GM12878 (cell line): ENCODE measurements at regions not wholly inside any gene's neighbourhood (a gene's known extent, or its start where the extent isn't known, plus 50 kb on each side); places are given as distances from the start of the nearest gene placed in this dataset.
"Not testable (repeated sequence)": the region's sequence is repeated elsewhere in the genome, so short reads cannot be mapped to it uniquely, and the experiment has no call there.

ENCODE experiments used
- ATAC-seq: fragments of 200-7000 bp; cut with Tn5 transposase; 3 replicates; pipeline ENCODE4 v1.9.1; 2020; ENCODE audit warnings: mild to moderate bottlenecking, moderate library complexity
- BruUV-seq: library from RNA; stranded (reverse); fragments of 400-500 nt; replicated peaks from 2 replicates; lab custom pipeline; 2021; lab: Mats Ljungman, UMichigan
- CTCF ChIA-PET: fragments of 300-600 bp; sonication (Branson Sonifier 250); formaldehyde crosslinking; extraction: SDS; loops from one replicate; lab custom pipeline; 2021; ENCODE audit warnings: inconsistent platforms; lab: Yijun Ruan, JAX
- POLR2A ChIA-PET: fragments of 350-600 bp; formaldehyde crosslinking; extraction: SDS; loops from one replicate; lab custom pipeline; 2021; ENCODE audit warnings: inconsistent platforms; lab: Charles Lee
- RAD21 ChIA-PET: fragments of 300-600 bp; sonication (Branson Sonifier 250); formaldehyde crosslinking; loops from one replicate; lab custom pipeline; 2023; ENCODE audit warnings: antibody characterized with exemption; ENCODE audit not compliant: unreplicated experiment; lab: Charles Lee
- SMC1A ChIA-PET: fragments of 300-600 bp; sonication (Branson Sonifier 250); formaldehyde crosslinking; loops from one replicate; lab custom pipeline; 2023; ENCODE audit not compliant: unreplicated experiment, uncharacterized antibody; lab: Charles Lee
- DNase-seq: peaks from one replicate; pipeline ENCODE4 v3.0.0-alpha.2; 2011; ENCODE audit warnings: low read depth, low spot score
- FAIRE-seq: peaks from 3 replicates; lab custom pipeline; 2011; peaks lifted over from hg19 to GRCh38; lab: Jason Lieb, UNC
- H2AFZ ChIP-seq: 2 replicates; pipeline ENCODE4 v1.6.0; 2011; ENCODE audit warnings: low read depth, low read length, control low read depth; ENCODE audit not compliant: control insufficient read depth
- H3K27ac ChIP-seq: 2 replicates; pipeline ENCODE4 v1.5.1; 2011; ENCODE audit warnings: control low read depth; ENCODE audit not compliant: control insufficient read depth, insufficient read depth
- H3K27me3 ChIP-seq, 2 experiments: replicated peaks in 1 of 2; 2 replicates each; pipeline versions ENCODE4 v1.6.0 to v1.6.1; 2011; ENCODE audit warnings: low read length in 1 of 2; ENCODE audit not compliant: control insufficient read depth in 2 of 2, insufficient read depth in 2 of 2
- H3K36me3 ChIP-seq, 2 experiments: 2 replicates each; pipeline ENCODE4 v1.5.1; 2011; ENCODE audit warnings: low read length in 1 of 2; ENCODE audit not compliant: control insufficient read depth in 2 of 2, insufficient read depth in 2 of 2
- H3K4me1 ChIP-seq: 2 replicates; pipeline ENCODE4 v1.6.1; 2011; ENCODE audit warnings: mild to moderate bottlenecking, low read length, moderate library complexity, mixed read lengths; ENCODE audit not compliant: control insufficient read depth, insufficient read depth
- H3K4me2 ChIP-seq: 2 replicates; pipeline ENCODE4 v1.6.0; 2011; ENCODE audit warnings: control low read depth; ENCODE audit not compliant: control insufficient read depth, insufficient read depth
- H3K4me3 ChIP-seq: fragments of 200-600 bp; sonication (generic); 2 replicates; pipeline ENCODE4 v1.5.1; 2016
- H3K79me2 ChIP-seq: 2 replicates; pipeline ENCODE4 v1.6.0; 2011; ENCODE audit warnings: low read length; ENCODE audit not compliant: control insufficient read depth, insufficient read depth
- H3K9ac ChIP-seq: 2 replicates; pipeline ENCODE4 v1.8.0; 2011; ENCODE audit warnings: low read length, control low read depth, mixed read lengths; ENCODE audit not compliant: control insufficient read depth, insufficient read depth
- H3K9me3 ChIP-seq: replicated peaks from 3 replicates; pipeline ENCODE4 v1.5.1; 2011; ENCODE audit warnings: mild to moderate bottlenecking, low read length; ENCODE audit not compliant: control insufficient read depth, insufficient read depth
- H4K20me1 ChIP-seq: 2 replicates; pipeline ENCODE4 v1.6.0; 2011; ENCODE audit not compliant: control insufficient read depth, insufficient read depth
- WGBS: methylation state at CpG from one replicate; pipeline ENCODE4 v1.1.6; 2016; ENCODE audit warnings: low lambda C conversion rate; ENCODE audit not compliant: insufficient replicate concordance, insufficient coverage; ENCODE audit errors: missing lambda C conversion rate; 5-methylcytosine and 5-hydroxymethylcytosine counted together
- in situ Hi-C: fragments of 300-500 bp; cut with MboI; formaldehyde crosslinking; loops from 9 replicates; pipeline ENCODE4 v1.14.3; 2018; ENCODE audit warnings: mixed read lengths
- intact Hi-C: fragments of 100-400 bp; cut with micrococcal nuclease; formaldehyde crosslinking; loops from one replicate; pipeline ENCODE4 v1.14.2; 2022; ENCODE audit not compliant: unreplicated experiment

- POLR2A ChIA-PET: not testable (repeated sequence)
Measured at GRCh38 chr16:88234421-88235271, 148.1 kb upstream of the ZNF469 start.

DNA sequence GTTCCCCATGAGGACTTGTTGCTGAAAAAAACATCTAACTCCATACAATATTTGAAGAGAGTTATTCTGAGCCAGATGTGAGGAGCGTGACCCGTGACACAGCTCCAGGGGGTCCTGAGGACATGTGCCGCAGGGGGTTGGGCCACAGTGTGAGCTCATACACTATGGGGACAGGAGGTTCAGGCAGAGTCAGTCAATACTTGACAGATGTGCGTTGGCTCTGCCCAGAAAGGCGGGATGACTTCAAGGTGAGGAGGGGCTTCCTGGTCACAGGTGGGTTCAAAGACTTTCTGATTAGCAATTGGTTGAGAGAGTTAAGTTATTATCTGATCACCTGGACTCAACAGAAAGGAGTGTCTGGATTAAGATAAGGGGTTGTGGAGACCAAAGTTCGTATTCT is 147.1 kb upstream of the ZNF469 start:
- CTCF ChIA-PET, H3K36me3 ChIP-seq, H3K27me3 ChIP-seq, BruUV-seq, H4K20me1 ChIP-seq, SMC1A ChIA-PET, RAD21 ChIA-PET, DNase-seq, FAIRE-seq, H3K4me3 ChIP-seq, H2AFZ ChIP-seq, POLR2A ChIA-PET, ATAC-seq, intact Hi-C loops, H3K27ac ChIP-seq, H3K9me3 ChIP-seq, H3K4me1 ChIP-seq, in situ Hi-C loops, H3K79me2 ChIP-seq, H3K9ac ChIP-seq, H3K4me2 ChIP-seq: not testable (repeated sequence)
- 9% methylated on average over 6 of the region's 6 CpGs for WGBS

More at GRCh38 chr16:88234421-88235271, 148.1 kb upstream of the ZNF469 start:
- intact Hi-C loops, H3K27me3 ChIP-seq, BruUV-seq, H3K4me3 ChIP-seq, H3K27ac ChIP-seq, H2AFZ ChIP-seq, H3K9me3 ChIP-seq, ATAC-seq, in situ Hi-C loops, SMC1A ChIA-PET, CTCF ChIA-PET, H3K9ac ChIP-seq, H3K79me2 ChIP-seq, RAD21 ChIA-PET, DNase-seq, H3K36me3 ChIP-seq, H3K4me1 ChIP-seq, H4K20me1 ChIP-seq, FAIRE-seq, H3K4me2 ChIP-seq: not testable (repeated sequence)
- 51% methylated on average over 41 of the region's 46 CpGs for WGBS

- H3K4me3 ChIP-seq, POLR2A ChIA-PET, in situ Hi-C loops, H4K20me1 ChIP-seq, RAD21 ChIA-PET, H3K4me1 ChIP-seq, FAIRE-seq, DNase-seq, CTCF ChIA-PET, H3K36me3 ChIP-seq, H2AFZ ChIP-seq, intact Hi-C loops, H3K9ac ChIP-seq, BruUV-seq, H3K27ac ChIP-seq, ATAC-seq, H3K27me3 ChIP-seq, H3K79me2 ChIP-seq, SMC1A ChIA-PET, H3K4me2 ChIP-seq, H3K9me3 ChIP-seq: not testable (repeated sequence)
- 18% methylated on average over 7 of the region's 9 CpGs for WGBS
Measured at GRCh38 chr16:88236229-88236628, 146.5 kb upstream of the ZNF469 start.

- H3K79me2 ChIP-seq, H3K27me3 ChIP-seq, H3K9me3 ChIP-seq, H3K4me3 ChIP-seq, intact Hi-C loops, H3K9ac ChIP-seq, ATAC-seq, H3K4me1 ChIP-seq, CTCF ChIA-PET, POLR2A ChIA-PET, H3K36me3 ChIP-seq, H2AFZ ChIP-seq, DNase-seq, H4K20me1 ChIP-seq, BruUV-seq, in situ Hi-C loops, H3K4me2 ChIP-seq, H3K27ac ChIP-seq, RAD21 ChIA-PET, FAIRE-seq, SMC1A ChIA-PET: not testable (repeated sequence)
- 30% methylated on average over 2 of the region's 9 CpGs for WGBS
Measured at GRCh38 chr16:88237314-88237713, 145.4 kb upstream of the ZNF469 start.
